Uterus (tissue), 2 donors: ENCODE measurements at regions not wholly inside any gene's neighbourhood (a gene's known extent, or its start where the extent isn't known, plus 50 kb on each side); places are given as distances from the start of the nearest gene placed in this dataset.

Experiments used
- POLR2A ChIP-seq, 2 donors: fragments of 450-650 bp; IDR thresholded peaks; one replicate each; pipeline ENCODE4 v1.6.1; 2016; ENCODE audit warnings: antibody characterized with exemption in 2 of 2, mild to moderate bottlenecking in 1 of 2, moderate library complexity in 1 of 2
- TF ChIP-seq, protein P1 (sequence below), 4 experiments: fragments of 200-600 bp in 2 of 4; fragments of 450-650 bp in 2 of 4; sonication (generic) in 2 of 4; IDR thresholded peaks; one replicate each; pipeline ENCODE4 v1.5.1; 2016 to 2019; ENCODE audit warnings: antibody characterized with exemption in 4 of 4, mild to moderate bottlenecking in 2 of 4, moderate library complexity in 1 of 4

DNA sequence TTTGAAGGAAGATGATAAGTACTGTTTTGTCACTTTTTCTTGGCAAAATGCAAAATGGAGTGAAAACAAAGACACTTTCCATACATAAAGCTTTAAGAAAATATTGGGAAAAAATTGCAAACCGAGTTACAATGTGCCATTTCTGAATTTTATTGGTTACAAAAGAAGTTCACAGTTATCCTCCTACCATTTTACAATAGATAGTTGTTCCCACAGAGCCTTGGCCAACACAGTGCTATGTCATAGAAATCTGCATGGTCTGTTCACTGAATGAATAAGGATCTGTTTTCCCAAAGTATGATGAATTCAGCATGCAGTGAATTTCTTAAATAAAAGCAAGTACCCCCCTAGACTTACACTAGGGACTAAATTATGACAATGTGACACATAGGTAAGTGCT is 268.2 kb upstream of the POU3F2 start:
- TF ChIP-seq, protein P1, sequence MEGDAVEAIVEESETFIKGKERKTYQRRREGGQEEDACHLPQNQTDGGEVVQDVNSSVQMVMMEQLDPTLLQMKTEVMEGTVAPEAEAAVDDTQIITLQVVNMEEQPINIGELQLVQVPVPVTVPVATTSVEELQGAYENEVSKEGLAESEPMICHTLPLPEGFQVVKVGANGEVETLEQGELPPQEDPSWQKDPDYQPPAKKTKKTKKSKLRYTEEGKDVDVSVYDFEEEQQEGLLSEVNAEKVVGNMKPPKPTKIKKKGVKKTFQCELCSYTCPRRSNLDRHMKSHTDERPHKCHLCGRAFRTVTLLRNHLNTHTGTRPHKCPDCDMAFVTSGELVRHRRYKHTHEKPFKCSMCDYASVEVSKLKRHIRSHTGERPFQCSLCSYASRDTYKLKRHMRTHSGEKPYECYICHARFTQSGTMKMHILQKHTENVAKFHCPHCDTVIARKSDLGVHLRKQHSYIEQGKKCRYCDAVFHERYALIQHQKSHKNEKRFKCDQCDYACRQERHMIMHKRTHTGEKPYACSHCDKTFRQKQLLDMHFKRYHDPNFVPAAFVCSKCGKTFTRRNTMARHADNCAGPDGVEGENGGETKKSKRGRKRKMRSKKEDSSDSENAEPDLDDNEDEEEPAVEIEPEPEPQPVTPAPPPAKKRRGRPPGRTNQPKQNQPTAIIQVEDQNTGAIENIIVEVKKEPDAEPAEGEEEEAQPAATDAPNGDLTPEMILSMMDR (IDR thresholded peaks at IDR 0.05): no peak
- no peak for TF ChIP-seq POLR2A (IDR thresholded peaks at IDR 0.05)
